HCT116 (cell line): ENCODE measurements at regions not wholly inside any gene's neighbourhood (a gene's known extent, or its start where the extent isn't known, plus 50 kb on each side); places are given as distances from the start of the nearest gene placed in this dataset.

ENCODE experiments used
- ATAC-seq: fragments of 200-7000 bp; cut with Tn5 transposase; 2 replicates; pipeline ENCODE4 v1.9.1; 2020; ENCODE audit warnings: mild to moderate bottlenecking, moderate library complexity
- BruUV-seq: library from RNA; stranded (reverse); fragments of 400-500 nt; replicated peaks from 2 replicates; lab custom pipeline; 2021; lab: Mats Ljungman, UMichigan
- CTCF ChIA-PET: fragments of 300-600 bp; sonication (Branson Sonifier 250); formaldehyde crosslinking; loops from one replicate; lab custom pipeline; 2021; ENCODE audit warnings: antibody characterized with exemption; lab: Charles Lee
- POLR2A ChIA-PET: fragments of 300-600, 350-600 bp; sonication (Branson Sonifier 250); formaldehyde crosslinking; loops from one replicate; lab custom pipeline; 2021; ENCODE audit warnings: antibody characterized with exemption; lab: Charles Lee
- RAD21 ChIA-PET, 2 experiments: fragments of 300-600 bp; sonication (Branson Sonifier 250); formaldehyde crosslinking; loops; one replicate each; lab custom pipeline; 2023; ENCODE audit warnings: low total read pairs in 2 of 2; ENCODE audit not compliant: uncharacterized antibody in 2 of 2, unreplicated experiment in 2 of 2, low non-redundant PET in 1 of 2; lab: Charles Lee
- DNase-seq: peaks from one replicate; pipeline ENCODE4 v3.0.0-alpha.2; 2010; ENCODE audit warnings: low read depth, low spot score
- H2AFZ ChIP-seq: fragments of 200-600 bp; shearing (Covaris generic), sonication (generic); 2 replicates; pipeline ENCODE4 v1.6.1; 2017; ENCODE audit warnings: low read depth, mixed run types, mixed read lengths, antibody characterized with exemption, low read length; ENCODE audit not compliant: poor library complexity, severe bottlenecking
- H3K27ac ChIP-seq: 2 replicates; pipeline ENCODE4 v1.5.1; 2012; ENCODE audit warnings: low read depth, low read length
- H3K27me3 ChIP-seq: fragments of 200-600 bp; sonication (generic); 2 replicates; pipeline ENCODE4 v1.6.1; 2016; ENCODE audit warnings: mixed run types, low read length, mixed read lengths; ENCODE audit not compliant: insufficient read depth
- H3K36me3 ChIP-seq, 2 experiments: fragments of 200-500 bp in 1 of 2; fragments of 200-600 bp in 1 of 2; sonication (Bioruptor generic) in 1 of 2; sonication (generic) in 1 of 2; 2 replicates each; pipeline versions ENCODE4 v1.5.1 to v1.6.1; 2014 to 2016; ENCODE audit warnings: low read length in 2 of 2, inconsistent platforms in 1 of 2, mixed read lengths in 1 of 2, mixed run types in 1 of 2; ENCODE audit not compliant: insufficient read depth in 2 of 2, control insufficient read depth in 1 of 2
- H3K4me1 ChIP-seq, 2 experiments: fragments of 200-600 bp in 1 of 2; sonication (generic) in 1 of 2; 2 replicates each; pipeline versions ENCODE4 v1.5.1 to v1.6.1; 2012 to 2017; ENCODE audit warnings: low read length in 2 of 2, inconsistent platforms in 1 of 2, mild to moderate bottlenecking in 1 of 2, mixed read lengths in 1 of 2, mixed run types in 1 of 2, moderate library complexity in 1 of 2; ENCODE audit not compliant: insufficient read depth in 2 of 2, control insufficient read depth in 1 of 2
- H3K4me2 ChIP-seq: fragments of 200-600 bp; sonication (generic); 2 replicates; pipeline ENCODE4 v1.6.1; 2017; ENCODE audit warnings: mixed run types, low read length, mixed read lengths
- H3K4me3 ChIP-seq, 2 experiments: fragments of 200-600 bp in 1 of 2; sonication (generic) in 1 of 2; replicated peaks in 1 of 2; 2 replicates each; pipeline ENCODE4 v1.5.1; 2011 to 2016; ENCODE audit warnings: low read length in 2 of 2, control low read depth in 1 of 2, low read depth in 1 of 2, mild to moderate bottlenecking in 1 of 2, mixed read lengths in 1 of 2, mixed run types in 1 of 2
- H3K79me2 ChIP-seq: fragments of 200-600 bp; sonication (generic); 2 replicates; pipeline ENCODE4 v1.6.1; 2017; ENCODE audit warnings: mild to moderate bottlenecking, mixed run types, low read length, moderate library complexity, mixed read lengths; ENCODE audit not compliant: insufficient read depth
- H3K9ac ChIP-seq: fragments of 200-600 bp; sonication (generic); 2 replicates; pipeline ENCODE4 v1.6.1; 2016; ENCODE audit warnings: low read length, mixed read lengths
- H3K9me2 ChIP-seq: fragments of 200-600 bp; sonication (generic), shearing (Covaris generic); 2 replicates; pipeline ENCODE4 v1.6.1; 2017; ENCODE audit warnings: mixed run types, mild to moderate bottlenecking, moderate library complexity; ENCODE audit not compliant: insufficient read depth
- H3K9me3 ChIP-seq, 2 experiments: fragments of 200-500 bp in 1 of 2; fragments of 200-600 bp in 1 of 2; sonication (Bioruptor generic) in 1 of 2; sonication (generic) in 1 of 2; 2 replicates each; pipeline ENCODE4 v1.6.1; 2014 to 2017; ENCODE audit warnings: low read length in 2 of 2, mixed read lengths in 2 of 2, inconsistent platforms in 1 of 2, low read depth in 1 of 2, mild to moderate bottlenecking in 1 of 2, mixed run types in 1 of 2, moderate library complexity in 1 of 2; ENCODE audit not compliant: control insufficient read depth in 1 of 2, insufficient read depth in 1 of 2
- H4K20me1 ChIP-seq: fragments of 200-600 bp; sonication (generic), shearing (Covaris generic); 2 replicates; pipeline ENCODE4 v1.6.1; 2017; ENCODE audit warnings: mixed run types, mild to moderate bottlenecking, moderate library complexity; ENCODE audit not compliant: insufficient read depth
- ATF3 ChIP-seq: IDR thresholded peaks from 2 replicates; pipeline ENCODE4 v1.6.1; 2012
- CEBPB ChIP-seq: IDR thresholded peaks from 2 replicates; pipeline ENCODE4 v1.6.1; 2012; ENCODE audit warnings: low read depth
- EGR1 ChIP-seq: IDR thresholded peaks from 2 replicates; pipeline ENCODE4 v1.6.1; 2012; ENCODE audit warnings: low read depth
- ELF1 ChIP-seq: IDR thresholded peaks from 2 replicates; pipeline ENCODE4 v1.6.1; 2012; ENCODE audit warnings: low read depth, borderline replicate concordance
- EZH2 ChIP-seq: fragments of 200-600 bp; sonication (generic); IDR thresholded peaks from 2 replicates; pipeline ENCODE4 v1.6.1; 2017; ENCODE audit warnings: antibody characterized with exemption, mixed run types
- FOSL1 ChIP-seq: IDR thresholded peaks from 2 replicates; pipeline ENCODE4 v1.6.1; 2012; ENCODE audit warnings: low read depth
- JUND ChIP-seq: IDR thresholded peaks from 2 replicates; pipeline ENCODE4 v1.6.1; 2012
- MAX ChIP-seq: IDR thresholded peaks from 2 replicates; pipeline ENCODE4 v1.6.1; 2012
- POLR2AphosphoS5 ChIP-seq: IDR thresholded peaks from 2 replicates; pipeline ENCODE4 v1.6.1; 2011; ENCODE audit warnings: mild to moderate bottlenecking, low read depth, low read length, moderate library complexity
- RAD21 ChIP-seq: IDR thresholded peaks from 2 replicates; pipeline ENCODE4 v1.6.1; 2012; ENCODE audit warnings: low read depth, mild to moderate bottlenecking
- SIN3A ChIP-seq: IDR thresholded peaks from 2 replicates; pipeline ENCODE4 v1.6.1; 2012; ENCODE audit warnings: low read depth
- TCF7L2 ChIP-seq: IDR thresholded peaks from 2 replicates; pipeline ENCODE4 v1.7.0; 2011; ENCODE audit warnings: borderline replicate concordance, inconsistent platforms; ENCODE audit not compliant: insufficient read depth, insufficient read length; ENCODE audit errors: extremely low read depth
- YY1 ChIP-seq: IDR thresholded peaks from 2 replicates; pipeline ENCODE4 v1.6.1; 2011; ENCODE audit warnings: low read length, low read depth, moderate library complexity, mild to moderate bottlenecking; ENCODE audit not compliant: insufficient replicate concordance; ENCODE audit errors: extremely low read depth
- ZFX ChIP-seq: fragments of 450-650 bp; IDR thresholded peaks from 2 replicates; pipeline ENCODE4 v1.6.1; 2017
- ZNF274 ChIP-seq: fragments of 200-500 bp; sonication (Bioruptor generic); IDR thresholded peaks from 2 replicates; pipeline ENCODE4 v1.6.1; 2014; ENCODE audit warnings: mild to moderate bottlenecking, low read depth, low read length, inconsistent platforms
- intact Hi-C: fragments of 100-400 bp; cut with micrococcal nuclease; formaldehyde crosslinking; loops from 2 replicates; pipeline ENCODE4 v1.10.0; 2022

GRCh38 chr1:187763465-187763864, 934.7 kb downstream of the PLA2G4A start:
- Histone ChIP-seq H3K27me3 (no peaks in the 10 kb centered on the region), H3K9me2 (no peaks in the 10 kb centered on the region), H4K20me1 (no peaks in the 10 kb centered on the region), H3K4me1 (no peaks in the 10 kb centered on the region), H3K36me3 (no peaks in the 10 kb centered on the region), H3K9ac (no peak overlapping the region), H3K79me2 (no peaks in the 10 kb centered on the region), H3K9me3 (no peaks in the 10 kb centered on the region), H3K4me2 (no peak overlapping the region), H3K27ac (no peak overlapping the region), H2AFZ (no peak overlapping the region), H3K4me3 (no peak overlapping the region)
- DNase-seq (no peak), ATAC-seq (no peak)
- intact Hi-C loops, result no loop called here
- TF ChIP-seq POLR2AphosphoS5 (no peak), EZH2 (no peak), FOSL1 (no peak), ATF3 (no peak), JUND (no peak), ZFX (no peak), SIN3A (no peak), RAD21 (no peak), ELF1 (no peak), CEBPB (no peak), ZNF274 (no peak)
- no TSS peak for BruUV-seq
- ChIA-PET RAD21 (no interaction called here), POLR2A (no interaction called here), CTCF (no interaction called here)

GRCh38 chr1:187763976-187764375, 935.2 kb downstream of the PLA2G4A start:
- Histone ChIP-seq H3K9me2 (no peaks in the 10 kb centered on the region), H3K27ac (no peak overlapping the region), H3K36me3 (no peaks in the 10 kb centered on the region), H2AFZ (no peak overlapping the region), H3K4me3 (no peak overlapping the region), H3K4me2 (no peak overlapping the region), H3K4me1 (no peaks in the 10 kb centered on the region), H3K79me2 (no peaks in the 10 kb centered on the region), H3K9ac (no peak overlapping the region), H3K27me3 (no peaks in the 10 kb centered on the region), H4K20me1 (no peaks in the 10 kb centered on the region), H3K9me3 (no peaks in the 10 kb centered on the region)
- no TSS peak for BruUV-seq
- DNase-seq (no peak), ATAC-seq (no peak)
- TF ChIP-seq POLR2AphosphoS5, result no peak
- no peak for TF ChIP-seq FOSL1
- no peak for TF ChIP-seq MAX
- TF ChIP-seq RAD21, result no peak
- TF ChIP-seq YY1, result no peak
- TF ChIP-seq JUND, result no peak
- TF ChIP-seq CEBPB, result no peak
- TF ChIP-seq ELF1, result no peak
- TF ChIP-seq EZH2, result no peak
- TF ChIP-seq TCF7L2, result no peak
- TF ChIP-seq EGR1, result no peak
- intact Hi-C loops, result no loop called here
- ChIA-PET RAD21 (no interaction called here), CTCF (no interaction called here), POLR2A (no interaction called here)
